ENCODE measurements at regions not wholly inside any gene's neighbourhood (a gene's known extent, or its start where the extent isn't known, plus 50 kb on each side); places are given as distances from the start of the nearest gene placed in this dataset.

- TF ChIP-seq, protein P1, sequence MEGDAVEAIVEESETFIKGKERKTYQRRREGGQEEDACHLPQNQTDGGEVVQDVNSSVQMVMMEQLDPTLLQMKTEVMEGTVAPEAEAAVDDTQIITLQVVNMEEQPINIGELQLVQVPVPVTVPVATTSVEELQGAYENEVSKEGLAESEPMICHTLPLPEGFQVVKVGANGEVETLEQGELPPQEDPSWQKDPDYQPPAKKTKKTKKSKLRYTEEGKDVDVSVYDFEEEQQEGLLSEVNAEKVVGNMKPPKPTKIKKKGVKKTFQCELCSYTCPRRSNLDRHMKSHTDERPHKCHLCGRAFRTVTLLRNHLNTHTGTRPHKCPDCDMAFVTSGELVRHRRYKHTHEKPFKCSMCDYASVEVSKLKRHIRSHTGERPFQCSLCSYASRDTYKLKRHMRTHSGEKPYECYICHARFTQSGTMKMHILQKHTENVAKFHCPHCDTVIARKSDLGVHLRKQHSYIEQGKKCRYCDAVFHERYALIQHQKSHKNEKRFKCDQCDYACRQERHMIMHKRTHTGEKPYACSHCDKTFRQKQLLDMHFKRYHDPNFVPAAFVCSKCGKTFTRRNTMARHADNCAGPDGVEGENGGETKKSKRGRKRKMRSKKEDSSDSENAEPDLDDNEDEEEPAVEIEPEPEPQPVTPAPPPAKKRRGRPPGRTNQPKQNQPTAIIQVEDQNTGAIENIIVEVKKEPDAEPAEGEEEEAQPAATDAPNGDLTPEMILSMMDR (IDR thresholded peaks at IDR 0.05) = no peak
- TF ChIP-seq POLR2A (IDR thresholded peaks at IDR 0.05) (no peak), POLR2AphosphoS5 (IDR thresholded peaks at IDR 0.05) (no peak)
Measured at GRCh38 chr16:64236316-64236715, 885.5 kb downstream of the CDH11 start.

Measured in transverse colon (tissue), 4 donors.